Ovary (tissue), 3 donors: ENCODE measurements at regions not wholly inside any gene's neighbourhood (a gene's known extent, or its start where the extent isn't known, plus 50 kb on each side); places are given as distances from the start of the nearest gene placed in this dataset.

Source experiments
- CTCF ChIP-seq, 3 donors: fragments of 450-650 bp in 2 of 3; fragments of 200-600 bp in 1 of 3; IDR thresholded peaks; one replicate each; pipeline versions ENCODE4 v1.5.1 to v1.8.0; 2016 to 2022; ENCODE audit warnings: antibody characterized with exemption in 3 of 3, mild to moderate bottlenecking in 1 of 3
- EP300 ChIP-seq: sonication (generic); formaldehyde crosslinking; IDR thresholded peaks from one replicate; pipeline ENCODE4 v1.6.1; 2017; ENCODE audit warnings: antibody characterized with exemption
- POLR2A ChIP-seq: fragments of 450-650 bp; IDR thresholded peaks from one replicate; pipeline ENCODE4 v1.6.1; 2017; ENCODE audit warnings: antibody characterized with exemption, mild to moderate bottlenecking, moderate library complexity
- donor health status: DM: no; HTN: no; CAD: no.

DNA sequence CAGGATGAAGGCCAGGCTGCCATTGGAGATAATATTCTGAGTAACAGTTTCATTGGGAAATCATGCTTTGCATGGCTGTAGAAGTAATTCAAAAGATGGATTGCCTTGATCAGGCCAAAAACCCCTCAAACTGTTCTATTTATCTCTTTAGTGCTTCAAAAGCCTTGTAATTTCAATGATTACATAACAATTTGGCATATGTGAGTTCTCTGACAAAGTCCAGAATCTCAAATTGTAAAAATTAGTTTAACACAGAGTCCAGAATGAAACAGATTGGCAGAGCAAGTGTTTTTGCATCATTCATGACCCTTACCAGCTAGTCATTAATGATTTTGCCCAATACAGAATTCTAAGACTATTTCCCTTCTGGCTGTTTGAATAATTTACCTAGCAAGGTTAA lies 347.3 kb downstream of the SPRY1 start:
- TF ChIP-seq CTCF (IDR thresholded peaks at IDR 0.05), result no peak
- no peak for TF ChIP-seq POLR2A
- no peak for TF ChIP-seq EP300
